ENCODE measurements at regions not wholly inside any gene's neighbourhood (a gene's known extent, or its start where the extent isn't known, plus 50 kb on each side); places are given as distances from the start of the nearest gene placed in this dataset.

DNA sequence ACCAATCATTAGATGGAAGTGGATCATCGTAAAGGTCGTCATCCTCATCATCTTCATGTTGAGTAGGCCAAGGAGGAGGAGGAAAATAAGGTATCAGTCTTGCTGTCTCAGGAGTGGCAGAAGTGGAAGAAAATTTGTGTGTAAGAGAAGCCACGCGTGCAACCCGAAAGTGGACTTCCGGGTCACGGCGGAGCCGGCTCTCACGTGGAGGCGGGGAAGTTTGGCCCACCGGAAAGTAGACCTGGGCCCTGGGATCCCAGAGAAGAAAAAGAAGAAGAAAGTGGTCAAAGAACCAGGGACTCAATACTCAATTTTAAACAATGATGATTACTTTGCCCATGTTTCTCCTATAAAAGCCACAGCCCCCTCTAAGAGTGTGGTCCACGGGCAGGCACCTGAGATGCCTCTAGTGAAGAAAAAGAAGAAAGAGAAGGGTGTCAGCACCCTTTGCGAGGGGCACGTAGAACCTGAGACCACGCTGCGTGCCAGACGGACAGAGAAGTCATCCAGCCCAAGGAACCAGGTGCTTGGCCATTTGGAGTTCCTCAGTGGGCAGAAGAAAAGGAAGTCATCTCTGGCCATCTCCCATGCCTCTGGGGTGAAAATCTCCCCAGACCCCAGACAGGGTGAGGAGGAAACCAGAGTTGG is 365.8 kb downstream of the BCAT1 start:
- Mint-ChIP-seq H3K9me3 (peaks cover 12% of the 10 kb centered on the region), H3K36me3 (no peaks in the 10 kb centered on the region), H3K27ac (no peak overlapping the region), H3K4me3 (no peak overlapping the region), H3K4me1 (no peaks in the 10 kb centered on the region)
- no peak for DNase-seq (ENCODE audit: low spot score in 2 of 2)
- ATAC-seq: no peak

DNA sequence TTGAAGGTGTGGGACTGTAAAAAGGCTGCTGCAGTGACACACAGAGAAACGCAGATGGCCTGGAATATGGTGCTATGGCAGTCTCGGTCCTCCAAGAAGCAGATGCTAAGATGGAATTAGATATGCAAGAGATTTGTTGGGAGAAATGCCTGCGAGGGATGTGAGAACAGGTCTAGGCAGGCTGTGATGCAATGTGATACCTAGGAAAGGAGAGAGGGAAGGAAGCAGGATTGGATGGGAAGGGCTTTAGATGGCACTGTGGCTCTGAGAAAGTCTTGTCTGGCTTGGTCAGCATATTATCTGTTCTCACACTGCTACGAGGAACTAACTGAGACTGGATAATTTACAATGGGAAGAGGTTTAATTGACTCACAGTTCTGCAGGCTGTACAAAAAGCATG is 374.4 kb downstream of the BCAT1 start:
- DNase-seq (ENCODE audit: low spot score in 2 of 2) (no peak), ATAC-seq (no peak)
- Mint-ChIP-seq H3K27ac (no peak overlapping the region), H3K9me3 (peaks cover 12% of the 10 kb centered on the region), H3K4me3 (no peak overlapping the region), H3K36me3 (no peaks in the 10 kb centered on the region), H3K4me1 (no peaks in the 10 kb centered on the region)

DNA sequence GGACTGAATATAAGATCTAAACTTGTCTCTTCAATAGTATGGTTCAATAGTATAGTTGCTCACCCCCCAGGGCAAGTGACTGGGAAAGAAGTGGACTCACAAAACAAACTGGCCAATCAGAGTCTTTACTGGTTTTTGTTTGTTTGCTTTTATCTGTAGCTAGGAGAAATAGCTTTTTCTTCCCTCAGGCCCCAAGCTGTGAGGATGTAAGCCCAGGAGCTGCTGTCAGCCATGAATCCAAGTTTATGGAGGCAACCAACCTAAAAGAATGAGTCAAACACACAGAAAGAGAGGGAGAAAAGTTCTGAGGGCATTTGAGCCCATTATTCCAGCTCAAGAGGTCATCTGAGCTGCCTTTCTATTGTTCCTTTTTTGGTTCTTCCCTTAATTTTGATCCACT is 375.3 kb downstream of the BCAT1 start:
- Mint-ChIP-seq H3K27ac (no peak overlapping the region), H3K4me3 (no peak overlapping the region), H3K36me3 (no peaks in the 10 kb centered on the region), H3K4me1 (no peaks in the 10 kb centered on the region), H3K9me3 (peaks cover 7% of the 10 kb centered on the region)
- DNase-seq (ENCODE audit: low spot score in 2 of 2) (no peak), ATAC-seq (no peak)

DNA sequence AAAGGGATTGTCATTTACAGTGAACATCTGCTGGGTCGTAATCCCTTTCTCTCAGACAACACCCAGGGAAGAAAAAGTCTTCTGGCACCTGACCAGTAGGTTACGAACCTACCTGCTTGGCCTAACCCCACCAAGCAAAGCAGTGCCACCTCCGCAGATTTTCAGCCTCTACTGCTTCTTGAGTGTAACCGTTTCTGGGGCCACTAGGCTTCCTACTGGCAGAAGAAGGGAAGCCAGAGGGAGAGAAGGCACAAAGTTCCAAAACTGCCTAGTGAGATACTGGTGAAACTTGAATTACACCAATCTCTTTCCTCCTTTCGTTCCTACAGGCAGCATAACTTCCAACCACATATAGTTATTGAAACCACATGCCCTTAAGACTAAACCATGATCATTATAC is 383.6 kb downstream of the BCAT1 start:
- no peaks in the 10 kb centered on the region for H3K36me3 Mint-ChIP-seq
- no peak overlapping the region for H3K4me3 Mint-ChIP-seq
- peaks cover 31% of the 10 kb centered on the region for H3K4me1 Mint-ChIP-seq
- no peaks in the 10 kb centered on the region for H3K9me3 Mint-ChIP-seq
- no peak for ATAC-seq
- H3K27ac Mint-ChIP-seq: no peak overlapping the region
- DNase-seq (ENCODE audit: low spot score in 2 of 2): no peak

DNA sequence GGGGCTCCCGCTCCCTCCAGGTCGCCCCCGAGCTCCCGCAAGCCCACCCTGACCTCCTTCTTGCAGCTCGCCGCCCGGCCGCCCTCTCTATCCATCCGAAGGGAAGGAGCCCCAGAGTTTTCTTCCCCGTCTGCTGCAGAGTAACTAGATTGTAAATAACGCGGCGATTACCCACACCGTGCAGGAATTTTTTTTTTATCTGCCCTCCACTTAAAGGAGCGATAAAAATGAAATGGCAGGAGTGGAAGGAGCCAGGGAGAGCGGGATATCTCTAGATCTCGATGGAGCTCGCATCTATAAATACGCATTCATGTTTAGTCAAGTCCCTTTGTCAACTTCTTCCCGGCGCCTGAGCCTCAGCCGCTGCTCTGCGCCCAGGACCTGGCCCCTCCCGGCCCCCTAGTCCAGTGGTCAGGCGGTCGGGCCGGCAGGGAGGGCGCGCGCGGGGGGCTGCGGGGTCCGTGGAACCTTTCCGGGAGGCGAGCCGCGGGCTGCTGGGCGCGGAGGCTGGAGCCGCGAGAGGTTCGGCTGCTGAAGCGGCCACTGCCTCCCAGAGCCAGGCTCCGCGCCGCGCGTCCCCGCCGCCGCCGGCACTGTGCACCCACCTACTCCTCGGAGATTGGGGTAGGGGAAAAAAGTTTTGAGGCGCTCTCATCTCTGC is 386.0 kb downstream of the BCAT1 start:
- H3K4me1 Mint-ChIP-seq: peaks cover 31% of the 10 kb centered on the region
- no peaks in the 10 kb centered on the region for H3K36me3 Mint-ChIP-seq
- H3K9me3 Mint-ChIP-seq: no peaks in the 10 kb centered on the region
- H3K4me3 Mint-ChIP-seq: peak overlapping the region; percentile 74
- DNase-seq (ENCODE audit: low spot score in 2 of 2) (peak in 1 of 2 donors; percentile 54), ATAC-seq (peak; percentile 54)
- H3K27ac Mint-ChIP-seq: peak overlapping the region; percentile 24

DNA sequence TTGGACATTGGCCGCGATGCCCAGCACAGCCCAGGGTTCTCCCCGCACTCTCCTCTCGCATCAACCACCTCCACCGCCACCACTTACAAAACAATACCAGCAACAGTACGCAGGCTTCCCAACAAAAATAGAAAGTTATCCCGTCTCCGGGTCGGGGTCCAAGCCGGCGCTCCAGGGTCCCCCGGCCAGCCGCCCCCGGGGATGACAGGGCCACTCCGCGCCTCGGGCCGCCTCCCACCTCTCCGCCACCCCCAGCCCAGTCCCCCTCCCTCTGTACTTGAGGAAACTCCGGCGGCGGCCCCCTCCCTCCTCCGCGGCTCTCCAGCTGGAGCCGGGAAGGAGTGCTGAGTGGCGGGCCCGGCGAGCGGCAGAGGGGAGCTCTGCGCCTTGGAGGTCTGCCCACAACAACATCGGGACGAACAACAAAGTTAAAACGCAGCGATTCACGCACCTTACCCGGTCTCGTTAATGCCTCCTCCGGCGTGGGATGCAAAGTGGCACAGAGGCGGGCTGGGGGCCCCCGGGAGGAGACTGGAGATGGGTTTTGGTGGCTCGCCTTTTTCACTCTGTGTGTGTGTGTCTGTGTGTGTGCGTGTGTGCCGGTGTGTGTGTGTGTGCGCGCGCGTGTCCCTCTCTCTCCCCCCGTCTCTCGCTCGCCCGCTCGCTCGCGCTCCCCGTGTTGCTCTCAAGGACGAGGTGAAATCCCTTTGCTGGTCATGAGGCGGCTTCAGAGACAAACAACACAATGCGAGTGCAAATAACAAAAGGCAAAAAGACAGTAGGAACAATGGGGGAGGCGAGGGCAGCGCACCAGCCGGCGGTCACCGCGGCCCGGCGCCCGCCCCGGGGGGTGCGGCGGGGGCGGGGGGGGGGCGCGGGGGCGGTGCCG is 386.8 kb downstream of the BCAT1 start:
- Mint-ChIP-seq H3K4me1 (peaks cover 31% of the 10 kb centered on the region), H3K4me3 (peak overlapping the region; percentile 74), H3K27ac (peak overlapping the region; percentile 24), H3K9me3 (no peaks in the 10 kb centered on the region), H3K36me3 (no peaks in the 10 kb centered on the region)
- DNase-seq (ENCODE audit: low spot score in 2 of 2) (peak; percentile 14 to 61), ATAC-seq (peak; percentile 59)

DNA sequence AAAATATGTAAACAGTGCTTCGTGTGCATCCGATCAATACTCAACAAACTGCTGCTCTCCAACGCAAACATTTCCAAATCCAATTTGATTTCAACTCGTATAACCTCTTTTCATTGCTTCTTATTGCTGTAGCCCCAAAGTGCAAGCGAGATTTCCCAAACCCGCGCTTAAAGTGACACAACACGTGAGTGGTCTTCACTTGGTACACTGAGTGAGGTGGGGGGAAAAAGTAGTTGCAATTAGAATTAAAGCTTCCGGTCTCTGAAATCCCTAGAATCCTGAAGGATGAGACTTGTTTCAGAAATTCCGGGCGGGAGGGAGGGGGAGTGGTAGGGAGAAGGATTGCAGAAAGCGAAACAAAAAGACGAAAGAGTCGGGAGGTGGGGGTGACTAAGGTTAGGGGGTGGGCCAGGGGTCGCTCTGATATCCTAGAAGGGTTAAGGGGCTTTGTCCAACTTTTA is 387.5 kb downstream of the BCAT1 start:
- H3K4me1 Mint-ChIP-seq: peaks cover 31% of the 10 kb centered on the region
- H3K36me3 Mint-ChIP-seq: no peaks in the 10 kb centered on the region
- H3K4me3 Mint-ChIP-seq: peak overlapping the region; percentile 74
- ATAC-seq (no peak), DNase-seq (ENCODE audit: low spot score in 2 of 2) (no peak)
- H3K9me3 Mint-ChIP-seq: no peaks in the 10 kb centered on the region
- no peak overlapping the region for H3K27ac Mint-ChIP-seq

DNA sequence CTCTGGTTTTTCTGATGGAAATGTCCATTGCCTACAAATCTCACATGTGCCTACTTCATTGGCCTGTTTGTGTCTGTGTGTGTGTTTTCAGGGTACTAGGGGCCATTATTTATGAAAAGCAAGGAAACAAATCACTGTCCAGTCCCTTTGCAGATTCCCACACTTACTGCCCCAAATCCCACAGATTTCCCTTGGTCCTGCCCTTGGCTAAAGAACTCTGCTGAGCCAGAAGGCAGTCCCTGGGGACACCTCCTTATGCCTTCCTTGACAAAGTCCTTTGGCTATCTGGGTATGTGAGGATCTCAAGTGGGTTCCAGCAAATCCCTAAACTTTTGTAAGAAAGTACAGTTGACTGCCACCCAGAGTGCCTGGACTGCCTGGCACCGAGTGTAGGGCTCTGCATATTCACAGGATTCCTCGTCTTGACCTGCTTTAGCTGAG is 388.1 kb downstream of the BCAT1 start:
- DNase-seq (ENCODE audit: low spot score in 2 of 2) (no peak), ATAC-seq (no peak)
- H3K27ac Mint-ChIP-seq: no peak overlapping the region
- peak overlapping the region; percentile 74 for H3K4me3 Mint-ChIP-seq
- peaks cover 31% of the 10 kb centered on the region for H3K4me1 Mint-ChIP-seq
- H3K9me3 Mint-ChIP-seq: no peaks in the 10 kb centered on the region
- H3K36me3 Mint-ChIP-seq: no peaks in the 10 kb centered on the region

DNA sequence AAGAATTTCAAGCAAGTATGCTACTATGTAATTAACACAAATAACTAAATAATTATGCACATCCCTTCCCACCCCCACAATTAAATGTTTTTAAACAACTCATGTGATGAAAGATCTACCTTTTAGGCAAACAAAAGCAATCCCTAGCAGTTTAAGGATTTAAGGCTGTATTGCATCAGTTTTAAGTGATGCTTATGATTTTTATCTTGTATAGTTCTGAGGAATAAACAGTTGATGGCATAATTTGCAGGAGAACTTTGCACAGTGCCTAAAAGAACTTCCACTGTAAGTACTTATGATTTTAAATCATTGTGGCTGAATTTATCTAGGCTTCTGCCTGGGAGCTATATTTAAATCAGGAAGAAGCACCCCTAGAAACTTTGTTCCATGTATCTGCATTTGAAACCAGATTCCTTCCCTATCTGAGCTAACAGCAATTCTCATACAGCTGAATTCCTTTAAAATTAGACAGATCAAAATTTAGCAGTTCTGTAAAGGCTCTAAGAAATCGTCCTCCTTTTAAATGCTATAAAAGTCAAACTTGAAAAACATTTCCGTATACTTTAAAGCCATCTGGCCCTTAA is 388.6 kb downstream of the BCAT1 start:
- DNase-seq (ENCODE audit: low spot score in 2 of 2) (no peak), ATAC-seq (no peak)
- no peaks in the 10 kb centered on the region for H3K9me3 Mint-ChIP-seq
- H3K27ac Mint-ChIP-seq: no peak overlapping the region
- H3K4me1 Mint-ChIP-seq: peaks cover 31% of the 10 kb centered on the region
- no peaks in the 10 kb centered on the region for H3K36me3 Mint-ChIP-seq
- H3K4me3 Mint-ChIP-seq: peak overlapping the region; percentile 74

DNA sequence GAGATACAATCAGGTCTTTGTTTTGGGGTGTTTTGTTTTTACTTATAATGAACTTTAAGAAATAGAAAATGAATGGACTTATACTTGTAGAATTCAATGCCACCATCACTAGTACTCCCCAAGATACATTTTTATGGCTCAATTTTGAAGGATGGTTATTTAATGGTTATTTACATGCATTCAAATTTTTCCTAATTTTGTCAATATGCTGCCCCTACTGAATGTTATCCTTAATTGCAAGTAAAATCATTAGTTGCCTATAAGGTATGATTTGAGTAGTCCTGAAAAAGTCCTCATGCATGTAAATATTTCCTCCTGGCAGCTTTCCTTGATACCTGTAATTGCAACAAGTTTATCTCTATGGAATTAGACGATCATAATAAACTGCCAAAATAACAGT is 391.2 kb downstream of the BCAT1 start:
- Mint-ChIP-seq H3K4me1 (peaks cover 21% of the 10 kb centered on the region), H3K4me3 (no peak overlapping the region), H3K9me3 (no peaks in the 10 kb centered on the region), H3K27ac (no peak overlapping the region), H3K36me3 (no peaks in the 10 kb centered on the region)
- ATAC-seq (no peak), DNase-seq (ENCODE audit: low spot score in 2 of 2) (no peak)

DNA sequence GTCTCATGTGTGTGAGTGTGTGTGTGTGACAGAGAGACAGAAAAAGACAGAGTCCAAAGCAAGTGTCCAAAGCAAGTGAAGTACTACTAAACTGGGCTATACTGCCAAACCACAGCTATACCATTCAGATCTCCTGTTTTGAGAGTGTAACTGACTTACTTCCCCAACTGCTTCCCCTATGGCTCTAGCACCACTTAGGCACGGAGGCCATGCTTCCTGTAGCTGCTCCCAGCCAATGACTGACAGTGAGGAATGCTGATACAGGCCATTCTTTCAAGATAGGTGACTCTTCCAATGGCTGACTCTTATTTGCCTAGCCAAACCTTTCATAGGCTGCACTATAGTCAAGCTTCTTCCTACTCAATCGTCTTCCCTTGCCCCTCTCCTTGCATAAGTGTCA is 393.2 kb downstream of the BCAT1 start:
- ATAC-seq (no peak), DNase-seq (ENCODE audit: low spot score in 2 of 2) (no peak)
- Mint-ChIP-seq H3K9me3 (no peaks in the 10 kb centered on the region), H3K4me3 (no peak overlapping the region), H3K27ac (no peak overlapping the region), H3K4me1 (peaks cover 1% of the 10 kb centered on the region), H3K36me3 (no peaks in the 10 kb centered on the region)

DNA sequence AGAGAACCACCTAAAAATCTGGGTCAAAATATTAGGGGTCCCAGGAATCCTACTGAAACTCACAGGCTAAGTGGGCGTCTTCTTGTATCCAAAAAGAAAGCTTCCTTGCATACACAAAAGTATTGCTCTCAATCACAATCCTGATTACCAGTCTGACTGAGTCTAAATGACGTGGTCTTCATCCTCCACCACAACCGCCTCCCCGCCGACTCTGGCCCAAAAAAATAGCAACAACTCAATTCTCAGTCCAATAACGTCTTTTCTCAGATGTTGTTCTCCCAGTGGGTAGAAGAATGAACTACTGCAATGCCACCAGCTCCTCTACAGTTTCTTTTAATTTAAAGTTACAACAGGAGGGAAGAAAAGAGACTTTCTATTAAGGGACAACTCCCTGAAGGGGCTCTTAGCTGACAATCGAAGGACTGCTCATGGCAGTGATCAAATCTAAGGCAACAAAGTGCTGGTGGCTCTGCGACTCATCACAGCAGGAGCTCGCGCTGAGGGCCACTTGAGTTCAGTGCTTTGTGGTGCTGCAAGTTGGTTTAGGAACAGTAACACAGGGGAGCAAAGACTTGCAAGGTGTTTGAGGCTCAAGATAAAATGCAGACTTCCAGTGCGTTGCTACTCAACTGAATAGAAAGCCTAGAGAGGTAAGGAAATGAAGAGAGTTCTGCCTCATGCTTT is 394.1 kb downstream of the BCAT1 start:
- Mint-ChIP-seq H3K9me3 (no peaks in the 10 kb centered on the region), H3K4me1 (no peaks in the 10 kb centered on the region), H3K36me3 (no peaks in the 10 kb centered on the region), H3K4me3 (no peak overlapping the region), H3K27ac (no peak overlapping the region)
- no peak for DNase-seq (ENCODE audit: low spot score in 2 of 2)
- ATAC-seq: no peak

DNA sequence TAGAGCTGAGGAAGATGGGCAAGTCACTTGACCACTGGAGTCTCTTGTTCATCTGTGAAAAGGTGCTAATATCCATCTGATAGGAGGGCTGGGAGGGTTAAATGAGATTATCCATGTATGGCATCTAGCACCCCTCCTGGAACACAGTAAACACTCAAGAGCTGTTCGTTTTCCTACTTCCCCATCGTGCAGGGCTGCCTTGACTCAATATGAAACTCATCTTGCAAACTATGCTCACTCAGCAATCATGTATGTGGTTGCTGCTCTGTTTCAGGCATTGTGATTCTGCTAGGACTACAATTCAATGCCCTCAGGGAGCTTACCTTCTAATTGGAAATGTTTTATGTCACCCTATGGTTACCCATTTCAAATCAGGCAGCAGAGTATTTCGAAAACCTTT is 395.6 kb downstream of the BCAT1 start:
- Mint-ChIP-seq H3K36me3 (no peaks in the 10 kb centered on the region), H3K27ac (no peak overlapping the region)

DNA sequence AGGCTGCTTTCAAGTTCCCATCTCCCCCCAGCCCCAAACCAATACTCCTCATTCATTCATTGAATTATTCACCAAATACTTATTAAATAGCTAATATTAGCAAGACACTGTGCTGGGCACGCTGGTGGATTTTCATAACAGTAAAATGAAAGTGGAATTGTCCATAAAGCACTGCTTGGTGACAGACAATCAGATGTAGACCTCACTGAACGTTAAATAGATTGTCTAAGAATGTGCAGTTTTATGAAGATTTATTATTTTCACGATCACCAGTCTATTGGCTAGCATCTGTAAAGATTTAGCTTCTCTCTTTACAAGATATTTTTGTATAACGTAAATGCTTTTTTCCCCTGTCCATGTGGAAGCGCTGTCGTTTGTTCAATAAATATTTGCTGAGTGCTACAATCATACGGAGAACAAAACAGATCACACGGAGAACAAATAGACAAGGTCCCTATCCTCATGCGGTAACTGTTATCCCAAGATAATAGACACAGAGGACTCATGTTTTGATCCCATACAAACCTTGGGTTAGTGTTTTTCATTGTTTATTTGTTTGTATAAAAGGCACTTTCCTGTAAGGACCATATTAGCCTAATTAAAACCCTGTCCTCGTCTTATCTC is 397.6 kb downstream of the BCAT1 start:
- Mint-ChIP-seq H3K4me3 (no peak overlapping the region), H3K9me3 (peaks cover 3% of the 10 kb centered on the region), H3K27ac (no peak overlapping the region), H3K36me3 (no peaks in the 10 kb centered on the region), H3K4me1 (no peaks in the 10 kb centered on the region)
- no peak for ATAC-seq
- no peak for DNase-seq (ENCODE audit: low spot score in 2 of 2)

More for the DNA sequence above, 395.6 kb downstream of the BCAT1 start:
- no peak for ATAC-seq
- no peak overlapping the region for H3K4me3 Mint-ChIP-seq
- H3K9me3 Mint-ChIP-seq: no peaks in the 10 kb centered on the region
- no peaks in the 10 kb centered on the region for H3K4me1 Mint-ChIP-seq
- no peak for DNase-seq (ENCODE audit: low spot score in 2 of 2)

Data from stimulated activated effector memory CD8-positive, alpha-beta T cell treated with anti-CD3 and anti-CD28 coated beads, Interleukin-12 subunit alpha, Interleukin-12 subunit beta, amount 100 ng/mL, for 72 hours (primary cell).